ENCODE measurements at regions not wholly inside any gene's neighbourhood (a gene's known extent, or its start where the extent isn't known, plus 50 kb on each side); places are given as distances from the start of the nearest gene placed in this dataset.

DNA sequence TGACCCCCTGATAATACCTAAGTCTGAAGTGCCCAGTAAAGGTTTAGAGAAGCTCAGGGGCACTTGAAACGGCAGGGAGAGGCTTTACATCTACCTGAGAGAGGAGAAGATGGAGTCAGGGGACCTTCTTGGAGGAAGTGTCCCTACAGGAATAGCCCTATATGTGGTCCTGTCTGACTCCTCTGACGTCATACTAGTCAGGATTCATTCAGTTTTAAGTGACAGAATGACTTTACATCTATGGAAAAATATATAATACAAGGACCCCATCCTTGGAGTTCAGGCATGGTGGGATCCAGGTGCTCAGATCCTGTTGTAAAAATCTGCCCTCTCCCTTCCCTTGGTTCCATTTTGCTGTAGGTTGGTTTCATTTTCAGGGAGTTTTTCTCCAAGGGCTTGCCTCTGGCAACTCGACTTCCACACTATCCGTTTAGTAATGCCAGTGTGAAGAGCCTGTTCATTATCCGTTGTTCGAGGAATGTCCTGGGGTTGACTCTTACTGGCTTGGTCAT, 205.6 kb downstream of the IRF8 start:
- no peak for DNase-seq (ENCODE audit: low read depth in 2 of 2, low spot score in 1 of 2)

DNA sequence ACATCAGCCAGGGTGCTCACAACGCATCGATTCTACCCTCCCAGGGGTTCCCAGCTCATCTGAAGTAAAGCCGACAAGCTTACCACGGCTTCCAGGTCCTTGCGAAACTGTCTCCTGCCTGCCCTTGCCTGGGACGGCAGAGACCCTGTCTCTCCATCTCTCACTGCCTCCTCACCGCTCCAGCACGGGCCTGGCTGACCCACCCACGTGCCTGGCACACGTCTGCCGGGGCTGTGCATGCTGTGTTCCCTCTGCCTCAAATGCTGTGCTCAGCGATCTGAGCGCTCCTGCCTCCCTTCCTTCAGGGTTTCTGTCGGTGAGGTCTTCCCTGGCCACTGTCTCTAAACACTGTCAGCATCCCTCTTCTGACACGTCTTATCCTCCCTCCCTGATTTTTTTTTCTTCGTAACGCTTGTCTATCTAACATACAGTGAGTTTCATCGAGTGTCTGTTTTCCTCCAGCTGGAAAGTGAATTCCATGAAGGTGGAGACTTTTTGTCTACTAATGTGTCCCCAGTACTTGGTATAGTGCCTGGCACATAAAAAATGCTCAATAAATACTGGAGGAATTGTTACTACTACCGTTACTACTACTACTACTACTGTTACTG, 208.4 kb downstream of the IRF8 start:
- DNase-seq (ENCODE audit: low read depth in 2 of 2, low spot score in 1 of 2) = no peak

DNA sequence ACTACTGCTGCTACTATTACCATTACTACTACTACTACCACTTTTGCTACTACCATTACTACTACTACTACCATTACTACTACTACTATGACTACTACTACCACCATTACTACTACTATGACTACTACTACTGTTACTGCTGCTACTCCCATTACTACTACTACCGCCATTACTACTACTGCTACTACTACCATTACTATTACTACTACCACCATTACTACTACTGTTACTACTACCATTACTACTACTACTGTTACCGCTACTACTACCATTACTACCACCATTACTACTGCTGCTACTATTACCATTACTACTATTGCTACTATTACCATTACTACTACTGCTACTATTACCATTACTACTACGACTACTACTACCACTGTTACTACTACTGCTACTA, 209.1 kb downstream of the IRF8 start:
- no peak for DNase-seq (ENCODE audit: low read depth in 2 of 2, low spot score in 1 of 2)

DNA sequence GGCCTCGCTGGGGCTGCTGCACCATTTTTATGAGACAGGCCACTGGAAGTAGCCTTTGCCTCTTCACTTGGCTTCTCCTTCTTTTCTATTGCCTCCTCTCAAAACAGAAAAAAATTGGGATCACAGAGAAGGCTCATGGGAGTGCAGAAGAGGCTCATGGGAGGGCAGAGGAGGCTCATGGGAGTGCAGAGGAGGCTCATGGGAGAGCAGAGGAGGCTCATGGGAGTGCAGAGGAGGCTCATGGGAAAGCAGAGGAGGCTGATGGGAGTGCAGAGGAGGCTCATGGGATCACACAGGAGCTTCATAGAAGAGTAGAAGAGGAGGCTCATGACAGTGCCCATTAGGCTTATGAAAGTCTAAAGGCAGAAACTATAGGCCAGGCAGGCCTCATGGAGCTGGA, 211.2 kb downstream of the IRF8 start:
- no peak for DNase-seq (ENCODE audit: low read depth in 2 of 2, low spot score in 1 of 2)

DNA sequence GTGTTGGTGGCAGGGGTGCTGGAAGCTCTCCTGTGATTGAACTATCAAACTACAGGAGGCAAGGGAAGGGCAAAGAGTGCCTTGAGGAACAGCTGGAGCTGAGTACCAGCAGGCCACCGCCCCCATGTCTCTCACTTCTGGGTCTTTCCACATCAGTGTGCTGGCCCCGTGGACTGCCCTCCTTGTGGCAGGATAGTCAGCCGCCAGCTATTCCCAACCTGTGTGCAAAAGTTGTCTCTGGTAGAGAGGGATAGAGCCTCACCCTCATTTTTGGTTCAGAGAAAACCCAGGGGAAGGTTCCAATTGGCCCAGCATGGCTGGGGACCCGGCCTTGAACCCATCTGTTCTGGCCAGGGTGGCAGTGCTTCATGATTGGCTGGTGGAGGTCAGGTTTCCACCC, 211.8 kb downstream of the IRF8 start:
- DNase-seq (ENCODE audit: low read depth in 2 of 2, low spot score in 1 of 2) = no peak

DNA sequence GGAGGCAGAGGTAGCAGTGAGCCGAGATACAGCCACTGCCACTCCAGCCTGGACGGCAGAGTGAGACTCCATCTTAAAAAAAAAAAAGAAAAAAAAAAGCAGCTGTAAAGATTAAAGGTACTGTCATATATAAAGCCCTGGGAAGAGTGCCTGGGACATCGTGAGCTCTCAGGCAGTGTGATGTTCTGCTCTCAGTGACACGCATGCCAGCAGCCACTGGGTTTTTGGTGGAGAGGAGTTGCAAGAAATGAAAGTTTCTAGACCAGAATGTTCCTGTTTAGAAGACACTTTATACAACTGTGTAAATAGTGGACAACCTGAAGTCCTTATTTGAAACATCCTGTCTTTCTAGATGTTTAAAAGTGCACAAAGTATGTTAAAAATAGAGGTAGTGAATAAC, 213.2 kb downstream of the IRF8 start:
- no peak for DNase-seq (ENCODE audit: low read depth in 2 of 2, low spot score in 1 of 2)

DNA sequence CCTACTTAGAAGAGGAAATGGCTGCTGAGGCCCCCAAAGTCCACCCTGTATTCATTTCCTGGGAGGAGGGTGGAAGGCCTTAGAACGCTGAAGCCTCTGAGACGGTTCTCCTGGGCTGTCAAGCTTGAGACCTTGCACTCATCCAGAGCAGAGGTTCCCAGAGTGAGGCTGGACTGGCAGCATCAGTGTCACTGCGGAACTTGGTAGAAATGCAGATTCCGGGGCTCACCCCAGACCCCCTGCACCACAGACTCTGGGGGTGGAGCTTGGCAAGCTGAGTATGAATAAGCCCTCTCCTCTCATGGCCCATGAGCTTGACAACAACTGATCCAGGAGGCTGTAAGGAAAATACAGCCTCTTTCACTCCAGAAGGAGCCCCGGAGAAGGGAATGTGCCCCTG, 218.3 kb downstream of the IRF8 start:
- DNase-seq (ENCODE audit: low read depth in 2 of 2, low spot score in 1 of 2) = no peak

DNA sequence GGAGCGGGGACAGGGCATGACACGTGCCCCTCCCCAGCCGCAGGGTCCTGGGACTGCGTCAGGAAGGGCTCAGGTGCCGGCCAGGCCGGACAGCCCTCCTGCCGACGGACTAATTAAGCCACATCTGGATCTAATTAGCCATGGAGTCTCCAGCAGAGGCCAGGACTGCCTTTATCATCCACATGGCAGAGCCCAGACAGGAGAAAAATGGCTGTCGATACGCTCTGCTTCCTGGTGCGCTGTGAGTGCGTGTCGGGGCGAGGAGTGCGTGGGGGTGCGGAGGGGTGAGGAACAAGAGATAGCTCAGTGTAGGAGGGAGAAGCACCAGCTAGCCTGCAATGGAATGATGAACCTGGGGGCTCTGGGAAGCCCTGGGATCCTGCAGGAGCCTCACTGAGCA, 218.8 kb downstream of the IRF8 start:
- no peak for DNase-seq (ENCODE audit: low read depth in 2 of 2, low spot score in 1 of 2)

DNA sequence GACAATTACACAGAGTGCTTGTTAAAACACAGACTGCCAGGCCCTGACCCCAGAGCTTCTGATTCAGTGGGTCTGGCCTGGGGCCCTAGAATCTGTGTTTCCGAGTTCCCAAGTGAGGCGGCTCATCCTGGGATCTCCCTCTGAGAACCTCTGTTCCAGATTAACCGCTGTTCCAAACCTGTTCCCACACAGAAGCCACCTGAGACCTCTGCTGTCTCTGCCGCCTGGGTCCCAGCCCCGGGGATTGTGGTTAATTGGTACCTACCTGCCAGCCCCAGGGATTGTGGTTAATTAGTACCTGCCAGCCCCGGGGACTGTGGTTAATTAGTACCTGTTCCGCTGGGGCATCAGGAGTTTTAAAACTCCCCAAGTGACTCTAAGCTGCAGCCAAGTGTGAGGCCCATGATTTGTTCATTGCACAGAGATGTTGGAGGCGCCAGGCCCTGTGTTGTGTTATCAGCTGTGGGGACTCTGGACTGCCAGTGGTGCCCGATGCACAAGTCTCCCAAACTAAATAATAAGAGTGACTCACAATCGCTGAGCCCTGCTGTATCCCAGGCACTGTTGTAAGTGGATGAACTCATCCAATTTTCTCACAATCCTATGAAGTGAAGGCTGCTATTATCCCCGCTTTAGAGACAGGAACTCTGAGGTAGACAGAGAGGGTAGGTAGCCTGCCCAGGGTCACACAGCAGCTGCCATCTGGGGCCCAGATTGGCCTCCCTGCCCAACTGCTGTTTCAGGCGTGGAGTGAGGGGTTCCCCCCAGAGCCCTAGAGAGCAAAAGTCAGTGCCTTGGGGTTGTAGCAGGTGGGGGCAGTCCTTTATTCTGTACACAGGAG, 219.7 kb downstream of the IRF8 start:
- DNase-seq (ENCODE audit: low read depth in 2 of 2, low spot score in 1 of 2) = no peak

DNA sequence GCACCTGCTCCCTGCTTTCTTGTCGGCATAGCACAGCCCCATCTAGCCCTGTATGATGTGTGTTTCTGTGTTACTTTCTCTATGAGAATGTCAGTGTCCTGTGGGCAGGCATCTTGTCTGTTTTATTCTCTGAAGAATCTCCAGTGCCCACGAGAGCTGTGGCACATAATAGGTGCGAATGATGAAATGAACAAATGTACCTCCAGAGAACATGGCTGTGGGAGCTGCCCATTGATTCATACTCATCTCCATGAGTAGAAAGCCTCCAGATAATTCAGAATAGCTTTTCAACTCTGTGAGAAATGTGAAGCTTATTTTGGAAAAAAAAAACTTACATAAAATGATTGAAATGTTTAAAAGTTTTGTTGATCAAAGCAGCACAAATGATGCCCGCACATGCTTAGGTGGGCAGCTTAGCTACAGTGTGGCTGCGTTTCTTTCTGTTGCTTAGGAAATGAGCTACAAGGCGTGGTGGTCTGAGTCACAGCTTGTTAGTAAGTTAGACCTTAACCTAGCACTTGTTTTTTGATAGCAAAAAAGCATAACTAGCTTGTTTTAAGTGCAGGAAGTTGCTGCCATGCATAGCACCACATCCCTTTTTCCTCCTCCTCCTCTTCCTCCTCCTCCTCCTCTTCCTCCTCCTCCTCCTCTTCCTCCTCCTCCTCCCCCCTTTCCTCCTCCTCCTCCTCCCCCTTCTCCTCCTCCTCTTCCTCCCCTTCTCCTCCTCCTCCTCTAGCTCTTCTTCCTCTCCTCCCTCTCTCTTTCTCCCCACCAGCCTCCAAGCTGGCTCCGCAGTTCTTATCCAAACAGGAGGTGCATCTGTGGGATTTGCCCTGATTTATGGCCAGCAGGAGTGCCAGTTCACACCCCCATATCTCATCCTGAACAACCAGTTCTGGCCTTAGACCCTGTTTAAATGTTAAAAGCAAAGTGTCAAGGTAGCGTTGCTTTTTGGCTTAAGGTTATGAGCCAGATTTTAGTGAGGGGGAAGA, 221.5 kb downstream of the IRF8 start:
- DNase-seq (ENCODE audit: low read depth in 2 of 2, low spot score in 1 of 2) = no peak

DNA sequence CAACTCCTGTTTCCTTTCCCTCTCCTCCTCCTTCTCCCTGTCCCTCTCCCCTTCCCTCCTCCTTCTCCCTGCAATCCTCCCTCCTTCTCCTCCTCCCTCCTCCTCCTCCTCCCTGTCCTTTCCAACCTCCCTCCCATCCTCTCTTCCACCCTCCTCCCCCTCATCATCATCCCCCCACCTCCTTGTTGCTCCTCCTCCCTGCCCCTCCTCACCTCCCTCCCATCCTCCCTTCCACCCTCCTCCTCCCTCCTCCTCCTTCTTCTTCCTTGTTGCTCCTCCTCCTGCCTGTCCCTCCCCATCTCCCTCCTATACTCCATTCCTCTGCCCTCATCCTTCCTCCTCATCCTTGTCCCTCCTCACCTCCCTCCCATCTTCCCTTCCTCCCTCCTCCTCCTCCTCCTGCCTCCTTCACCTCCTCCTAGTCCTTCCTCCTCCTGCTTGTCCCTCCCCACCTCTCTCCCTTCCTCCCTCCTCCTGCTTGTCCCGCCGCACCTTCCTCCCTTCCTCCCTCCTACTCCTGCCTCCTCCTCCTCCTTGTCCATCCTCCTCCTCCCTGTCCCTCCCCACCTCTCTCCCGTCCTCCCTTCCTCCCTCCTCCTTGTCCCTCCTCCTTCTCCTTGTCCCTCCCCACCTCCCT, 222.5 kb downstream of the IRF8 start:
- no peak for DNase-seq (ENCODE audit: low read depth in 2 of 2, low spot score in 1 of 2)

DNA sequence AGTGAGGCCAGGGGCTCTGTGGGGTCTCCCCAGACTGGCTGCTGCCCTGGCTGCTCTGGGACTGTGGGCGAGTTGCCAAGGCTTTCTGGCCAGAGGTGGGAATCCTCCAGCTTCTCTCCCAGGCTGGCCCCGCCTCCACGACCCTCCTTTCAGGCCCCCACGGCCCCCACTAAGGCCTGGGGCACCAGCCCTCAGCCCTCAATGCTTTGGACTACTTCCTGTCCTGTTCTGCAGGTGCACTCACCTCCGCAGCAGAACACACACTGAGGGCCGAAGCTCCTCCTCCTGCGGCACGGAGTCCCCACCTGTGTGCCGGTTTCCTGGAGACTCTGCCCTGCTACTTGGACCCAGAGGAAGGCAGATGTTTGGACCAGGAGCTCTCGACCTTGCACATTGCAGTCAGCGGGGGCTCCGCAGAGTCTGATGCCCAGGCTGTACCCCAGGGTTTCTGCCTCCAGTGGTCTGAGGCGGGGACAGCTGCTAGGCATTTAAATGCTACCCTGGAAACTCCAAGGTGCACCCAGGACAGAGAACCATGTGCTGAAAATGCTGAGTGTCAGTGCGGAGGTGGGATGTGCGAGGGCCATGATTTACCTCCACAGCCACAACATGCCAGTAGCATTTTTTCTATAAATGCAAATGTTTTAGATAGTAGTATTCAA, 223.8 kb downstream of the IRF8 start:
- DNase-seq (ENCODE audit: low read depth in 2 of 2, low spot score in 1 of 2) = no peak

DNA sequence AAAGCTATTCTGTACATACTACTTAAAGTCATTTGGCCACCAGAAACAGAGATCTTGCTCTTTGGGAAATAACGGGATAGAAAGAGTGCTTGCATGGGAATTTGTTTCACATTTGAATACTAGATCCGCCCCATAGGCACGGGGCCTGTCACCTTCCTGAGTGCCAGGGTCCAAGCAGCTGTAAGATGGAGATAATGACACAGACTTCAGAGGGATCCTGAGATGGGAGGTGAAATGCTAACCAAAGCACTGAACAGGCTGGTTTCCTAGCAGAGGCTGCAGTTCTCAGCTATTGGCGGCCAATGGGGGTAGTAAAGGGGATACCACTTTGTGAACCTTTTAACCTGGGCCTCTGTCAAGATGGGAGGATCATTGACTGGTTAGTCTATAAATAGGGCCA, 225.4 kb downstream of the IRF8 start:
- DNase-seq (ENCODE audit: low read depth in 2 of 2, low spot score in 1 of 2) = no peak

DNA sequence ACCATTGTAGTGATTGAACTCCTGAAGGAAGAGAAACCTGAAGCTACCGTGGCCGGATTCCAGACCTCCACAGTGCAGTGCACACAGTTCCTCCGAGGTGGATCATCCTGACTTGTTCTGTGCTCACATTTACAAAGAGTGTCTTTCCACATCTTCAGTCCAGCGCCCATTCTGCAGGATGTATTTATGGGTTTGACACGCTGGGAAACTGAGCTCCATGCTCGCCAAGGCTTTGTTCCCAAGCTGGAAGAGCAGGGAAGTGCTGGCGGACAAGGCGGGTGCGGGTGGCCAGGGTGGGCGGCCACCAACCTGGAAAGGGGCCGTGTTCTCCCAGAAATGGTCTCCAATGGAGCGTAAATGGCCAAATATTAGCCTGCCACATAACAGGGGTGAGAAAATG, 227.9 kb downstream of the IRF8 start:
- DNase-seq (ENCODE audit: low read depth in 2 of 2, low spot score in 1 of 2) = no peak

DNA sequence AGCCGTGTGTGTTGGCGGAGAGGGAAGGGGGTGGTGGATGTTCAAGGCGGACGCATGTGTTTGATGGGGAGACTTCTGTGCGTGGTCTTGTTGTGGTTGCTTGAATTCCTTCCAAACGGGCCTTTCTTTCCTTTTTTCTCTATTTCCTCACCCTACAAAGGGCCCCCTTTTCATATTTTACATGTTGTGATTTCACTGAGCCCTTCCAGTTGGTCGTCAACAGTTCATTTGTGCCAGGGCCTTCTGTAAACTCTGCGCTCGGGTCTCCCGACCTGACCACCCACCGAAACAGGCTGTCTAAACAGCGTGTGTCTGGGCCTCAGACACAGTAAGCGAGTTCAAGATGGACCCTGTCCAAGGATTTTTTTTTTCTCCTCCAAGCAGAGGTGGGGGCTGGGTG, 228.4 kb downstream of the IRF8 start:
- no peak for DNase-seq (ENCODE audit: low read depth in 2 of 2, low spot score in 1 of 2)

DNA sequence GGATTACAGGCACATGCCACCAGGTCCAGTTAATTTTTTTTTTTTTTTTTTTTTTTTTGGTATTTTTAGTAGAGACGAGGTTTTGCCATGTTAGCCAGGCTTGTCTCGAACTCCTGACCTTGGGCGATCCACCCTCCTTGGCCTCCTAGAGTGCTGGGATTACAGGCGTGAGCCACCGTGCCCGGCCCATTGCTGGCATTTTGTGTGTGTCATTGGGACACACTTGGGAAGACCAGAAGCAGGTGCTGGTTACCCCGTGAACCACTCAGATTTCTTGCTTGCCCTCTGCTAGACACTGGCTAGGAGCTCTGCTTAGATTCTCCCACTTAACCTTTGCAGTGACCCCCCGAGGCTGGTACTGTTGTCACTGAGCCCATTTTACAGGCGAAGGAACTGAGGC, 229.3 kb downstream of the IRF8 start:
- no peak for DNase-seq (ENCODE audit: low read depth in 2 of 2, low spot score in 1 of 2)

DNA sequence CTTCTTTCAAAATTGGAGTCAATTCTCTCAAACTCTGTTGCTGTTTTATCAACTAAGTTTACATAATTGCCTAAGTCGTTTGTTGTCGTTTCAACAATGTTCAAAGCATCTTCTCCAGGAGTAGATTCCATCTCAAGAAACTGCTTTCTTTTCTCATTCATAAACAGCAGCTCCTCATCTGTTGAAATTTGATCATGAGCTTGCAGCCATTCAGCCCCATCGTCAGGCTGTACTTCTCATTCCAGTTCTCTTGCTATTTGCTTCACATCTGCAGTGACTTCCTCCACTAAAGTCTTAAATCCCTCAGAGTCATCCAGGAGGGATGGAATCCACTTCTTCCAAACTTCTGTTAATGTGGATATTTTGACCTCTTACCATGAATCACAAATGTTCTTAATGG, 230.6 kb downstream of the IRF8 start:
- DNase-seq (ENCODE audit: low read depth in 2 of 2, low spot score in 1 of 2) = no peak

DNA sequence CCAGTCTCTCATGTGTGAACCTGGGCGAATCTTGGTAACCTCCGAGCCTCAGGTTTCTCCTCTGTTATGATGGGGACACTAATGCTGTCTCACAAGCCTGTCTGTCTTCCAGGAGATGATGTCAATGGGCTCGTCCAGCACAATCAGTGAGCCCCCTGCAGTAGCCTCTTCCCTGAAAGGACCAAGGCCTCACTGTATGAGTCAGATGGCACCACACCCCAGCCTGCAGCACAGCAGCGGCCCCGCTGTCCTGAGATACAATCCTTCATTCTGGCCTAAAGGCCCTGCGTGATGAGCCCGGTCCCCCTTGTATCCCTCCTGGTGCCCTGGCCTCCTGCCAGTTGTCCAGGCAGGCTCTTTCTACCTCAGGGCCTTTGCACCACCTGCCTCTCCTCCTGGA, 234.4 kb downstream of the IRF8 start:
- no peak for DNase-seq (ENCODE audit: low read depth in 2 of 2, low spot score in 1 of 2)

DNA sequence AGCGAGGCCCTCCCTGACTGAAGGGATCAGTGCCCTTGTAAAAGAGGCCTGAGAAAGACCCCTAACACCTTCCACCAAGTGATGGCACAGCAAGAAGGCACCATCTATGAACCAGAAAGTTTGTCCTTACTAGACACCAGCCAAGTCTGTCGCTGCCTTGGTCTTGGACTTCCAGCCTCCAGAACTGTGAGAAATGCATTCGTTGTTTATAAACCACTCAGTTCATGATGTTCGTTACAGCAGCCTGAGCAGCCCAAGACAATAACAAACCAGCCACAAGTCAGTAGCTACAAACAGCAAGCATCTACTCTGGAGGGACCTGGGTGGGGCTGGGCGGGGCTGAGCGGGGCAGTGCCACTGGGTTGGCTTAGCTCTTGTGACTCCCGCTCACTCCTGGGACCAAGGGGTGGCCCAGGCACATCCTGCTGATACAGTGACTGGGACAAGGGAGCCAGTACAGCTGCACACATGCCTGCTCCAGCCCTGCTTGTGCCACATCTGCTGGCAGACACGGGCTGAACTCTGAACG, 234.9 kb downstream of the IRF8 start:
- no peak for DNase-seq (ENCODE audit: low read depth in 2 of 2, low spot score in 1 of 2)

DNA sequence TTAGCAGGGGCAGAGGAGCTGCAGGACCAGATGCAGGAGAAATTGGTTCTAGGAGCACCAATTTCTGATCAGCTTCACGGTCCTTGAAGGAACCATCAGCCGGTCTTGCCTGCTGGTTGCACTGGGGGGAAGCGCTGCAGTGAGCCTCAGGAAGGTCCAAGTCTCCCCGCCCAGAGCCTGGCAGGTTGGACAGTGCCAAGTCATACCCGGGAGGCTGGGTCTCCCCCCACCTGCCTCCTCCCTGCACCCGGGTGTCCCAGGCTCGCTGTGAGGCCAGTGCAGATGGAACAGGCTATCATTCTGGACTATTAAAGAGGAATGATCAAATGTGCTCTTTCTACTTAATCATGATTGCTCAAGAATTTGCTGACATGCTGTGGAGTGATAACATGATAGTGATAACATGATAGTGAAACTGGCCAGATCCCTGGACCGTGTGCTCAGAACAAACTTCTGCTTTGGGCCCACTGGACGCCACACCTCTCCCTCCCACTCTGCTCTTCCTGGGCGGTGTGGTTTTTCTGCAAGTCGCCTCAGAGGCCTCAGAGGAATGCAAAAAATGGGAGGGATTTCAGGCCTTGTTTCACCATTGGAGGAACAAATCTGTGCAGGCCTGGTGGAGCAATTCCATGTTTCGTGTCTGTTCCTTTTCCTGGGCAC, 236.0 kb downstream of the IRF8 start:
- DNase-seq (ENCODE audit: low read depth in 2 of 2, low spot score in 1 of 2) = no peak

All from stimulated activated CD8-positive, alpha-beta memory T cell treated with anti-CD3 and anti-CD28 coated beads, Interleukin-4, amount 100 ng/mL, for 4 hours (primary cell).